WERI-Rb-1 (cell line): ENCODE measurements at regions not wholly inside any gene's neighbourhood (a gene's known extent, or its start where the extent isn't known, plus 50 kb on each side); places are given as distances from the start of the nearest gene placed in this dataset.

ENCODE experiments used
- DNase-seq: peaks from one replicate; pipeline ENCODE4 v3.0.0-alpha.2; 2020
- H3K27ac ChIP-seq: fragments of 250-450 bp; sonication (Bioruptor Pico); 2 replicates; pipeline ENCODE4 v1.5.1; 2020; ENCODE audit warnings: mild to moderate bottlenecking, moderate library complexity
- H3K27me3 ChIP-seq: fragments of 250-450 bp; sonication (Bioruptor Pico); 2 replicates; pipeline ENCODE4 v1.5.1; 2021; ENCODE audit warnings: mild to moderate bottlenecking, low read depth, moderate library complexity; ENCODE audit not compliant: insufficient read depth, severe bottlenecking
- H3K36me3 ChIP-seq: fragments of 250-450 bp; sonication (Bioruptor Pico); 2 replicates; pipeline ENCODE4 v1.5.1; 2020; ENCODE audit warnings: mild to moderate bottlenecking, moderate library complexity
- H3K4me3 ChIP-seq: 2 replicates; pipeline ENCODE4 v1.5.1; 2011; ENCODE audit warnings: low read depth, mild to moderate bottlenecking, control low read depth, low read length
- H3K9me3 ChIP-seq: fragments of 250-450 bp; sonication (Bioruptor Pico); 2 replicates; pipeline ENCODE4 v1.5.1; 2021; ENCODE audit warnings: mild to moderate bottlenecking, moderate library complexity; ENCODE audit not compliant: severe bottlenecking
- CTCF ChIP-seq: IDR thresholded peaks from 2 replicates; pipeline ENCODE4 v1.5.1; 2011; ENCODE audit warnings: low read depth, mild to moderate bottlenecking, control low read depth, inconsistent platforms, low read length

- TF ChIP-seq CTCF, result peak; percentile 17; the same call in 1 of the 2 replicates
- H3K27ac ChIP-seq, result no peak overlapping the region
- no peak for DNase-seq
- no peaks in the 10 kb centered on the region for H3K9me3 ChIP-seq
- H3K36me3 ChIP-seq, result no peaks in the 10 kb centered on the region
- H3K4me3 ChIP-seq, result no peak overlapping the region
- no peaks in the 10 kb centered on the region for H3K27me3 ChIP-seq
Measured at GRCh38 chr3:90092994-90093393, 985.6 kb downstream of the EPHA3 start.

- Histone ChIP-seq H3K36me3 (no peaks in the 10 kb centered on the region), H3K27ac (no peak overlapping the region), H3K9me3 (no peaks in the 10 kb centered on the region), H3K4me3 (no peak overlapping the region), H3K27me3 (no peaks in the 10 kb centered on the region)
- no peak for TF ChIP-seq CTCF
- no peak for DNase-seq
Measured at GRCh38 chr3:90095811-90096210, 988.4 kb downstream of the EPHA3 start.

- H3K27me3 ChIP-seq, result no peaks in the 10 kb centered on the region
Measured at GRCh38 chr3:90099493-90099892, 992.1 kb downstream of the EPHA3 start.

GRCh38 chr3:90102146-90102545 lies 994.7 kb downstream of the EPHA3 start:
- TF ChIP-seq CTCF, result no peak
- Histone ChIP-seq H3K4me3 (no peak overlapping the region), H3K36me3 (no peaks in the 10 kb centered on the region), H3K27ac (no peak overlapping the region), H3K9me3 (no peaks in the 10 kb centered on the region), H3K27me3 (no peaks in the 10 kb centered on the region)
- no peak for DNase-seq

More at GRCh38 chr3:90099493-90099892, 992.1 kb downstream of the EPHA3 start:
- no peaks in the 10 kb centered on the region for H3K9me3 ChIP-seq
- H3K4me3 ChIP-seq, result no peak overlapping the region
- no peak for DNase-seq
- no peak for TF ChIP-seq CTCF
- no peak overlapping the region for H3K27ac ChIP-seq
- no peaks in the 10 kb centered on the region for H3K36me3 ChIP-seq

GRCh38 chr3:90121326-90121725 lies 1013.9 kb downstream of the EPHA3 start:
- no peak for TF ChIP-seq CTCF
- no peak for DNase-seq
- no peak overlapping the region for H3K27ac ChIP-seq
- no peaks in the 10 kb centered on the region for H3K9me3 ChIP-seq
- no peaks in the 10 kb centered on the region for H3K27me3 ChIP-seq
- H3K4me3 ChIP-seq, result no peak overlapping the region
- H3K36me3 ChIP-seq, result no peaks in the 10 kb centered on the region

- no peak for TF ChIP-seq CTCF
- Histone ChIP-seq H3K27ac (no peak overlapping the region), H3K4me3 (no peak overlapping the region), H3K27me3 (no peaks in the 10 kb centered on the region), H3K36me3 (no peaks in the 10 kb centered on the region), H3K9me3 (no peaks in the 10 kb centered on the region)
- DNase-seq, result no peak
Measured at GRCh38 chr3:90128391-90128790, 1021.0 kb downstream of the EPHA3 start.
